HEK293T (cell line): ENCODE measurements at regions not wholly inside any gene's neighbourhood (a gene's known extent, or its start where the extent isn't known, plus 50 kb on each side); places are given as distances from the start of the nearest gene placed in this dataset.

Experiments
- CTCF ChIA-PET: fragments of 350-600 bp; formaldehyde crosslinking; extraction: SDS; loops from one replicate; lab custom pipeline; 2021; ENCODE audit warnings: antibody characterized with exemption, inconsistent platforms; lab: Yijun Ruan, JAX
- POLR2A ChIA-PET: fragments of 350-600 bp; formaldehyde crosslinking; extraction: SDS; loops from one replicate; lab custom pipeline; 2020; ENCODE audit warnings: antibody characterized with exemption, inconsistent platforms; lab: Yijun Ruan, JAX
- DNase-seq: peaks from one replicate; pipeline ENCODE4 v3.0.0; 2012; ENCODE audit warnings: mixed read lengths; ENCODE audit errors: extremely low spot score
- ARNT ChIP-seq: fragments of 450-650 bp; IDR thresholded peaks from 2 replicates; pipeline ENCODE4 v1.6.1; 2017; ENCODE audit warnings: mild to moderate bottlenecking
- BHLHE40 ChIP-seq: fragments of 450-650 bp; IDR thresholded peaks from 2 replicates; pipeline ENCODE4 v1.6.1; 2016; ENCODE audit warnings: mild to moderate bottlenecking, moderate library complexity, borderline replicate concordance
- CTBP1 ChIP-seq: fragments of 450-650 bp; IDR thresholded peaks from 2 replicates; pipeline ENCODE4 v1.6.1; 2016; ENCODE audit warnings: borderline replicate concordance
- ELF4 ChIP-seq: fragments of 450-650 bp; IDR thresholded peaks from 2 replicates; pipeline ENCODE4 v1.6.1; 2017; ENCODE audit warnings: antibody characterized with exemption
- FOXA1 ChIP-seq: fragments of 450-650 bp; IDR thresholded peaks from 2 replicates; pipeline ENCODE4 v1.6.1; 2016; ENCODE audit warnings: mild to moderate bottlenecking
- FOXK2 ChIP-seq: fragments of 450-650 bp; IDR thresholded peaks from 2 replicates; pipeline ENCODE4 v1.6.1; 2016; ENCODE audit warnings: mild to moderate bottlenecking
- FOXM1 ChIP-seq: fragments of 450-650 bp; IDR thresholded peaks from 2 replicates; pipeline ENCODE4 v1.6.1; 2017; ENCODE audit warnings: mild to moderate bottlenecking, borderline replicate concordance
- HDGF ChIP-seq: fragments of 450-650 bp; IDR thresholded peaks from 2 replicates; pipeline ENCODE4 v1.6.1; 2017; ENCODE audit warnings: antibody characterized with exemption, borderline replicate concordance
- L3MBTL2 ChIP-seq: fragments of 450-650 bp; conservative IDR thresholded peaks from 2 replicates; pipeline ENCODE4 v1.6.1; 2016; ENCODE audit warnings: mild to moderate bottlenecking
- LEF1 ChIP-seq: fragments of 450-650 bp; IDR thresholded peaks from 2 replicates; pipeline ENCODE4 v1.6.1; 2017; ENCODE audit warnings: mild to moderate bottlenecking, borderline replicate concordance
- NFRKB ChIP-seq: fragments of 450-650 bp; IDR thresholded peaks from 2 replicates; pipeline ENCODE4 v1.6.1; 2016; ENCODE audit warnings: mild to moderate bottlenecking, moderate library complexity
- SP1 ChIP-seq: fragments of 450-650 bp; IDR thresholded peaks from 2 replicates; pipeline ENCODE4 v1.6.1; 2017
- SUZ12 ChIP-seq: fragments of 450-650 bp; IDR thresholded peaks from 2 replicates; pipeline ENCODE4 v1.6.1; 2016; ENCODE audit warnings: mild to moderate bottlenecking
- TARDBP ChIP-seq: fragments of 450-650 bp; IDR thresholded peaks from 2 replicates; pipeline ENCODE4 v1.6.1; 2016
- ZNF384 ChIP-seq: fragments of 450-650 bp; IDR thresholded peaks from 2 replicates; pipeline ENCODE4 v1.6.1; 2016
- TF ChIP-seq, protein P1 (sequence below): fragments of 450-650 bp; IDR thresholded peaks from 2 replicates; pipeline ENCODE4 v1.6.1; 2016

- ChIA-PET POLR2A (no interaction called here), CTCF (no interaction called here)
- no peak for DNase-seq
- TF ChIP-seq, protein P1, sequence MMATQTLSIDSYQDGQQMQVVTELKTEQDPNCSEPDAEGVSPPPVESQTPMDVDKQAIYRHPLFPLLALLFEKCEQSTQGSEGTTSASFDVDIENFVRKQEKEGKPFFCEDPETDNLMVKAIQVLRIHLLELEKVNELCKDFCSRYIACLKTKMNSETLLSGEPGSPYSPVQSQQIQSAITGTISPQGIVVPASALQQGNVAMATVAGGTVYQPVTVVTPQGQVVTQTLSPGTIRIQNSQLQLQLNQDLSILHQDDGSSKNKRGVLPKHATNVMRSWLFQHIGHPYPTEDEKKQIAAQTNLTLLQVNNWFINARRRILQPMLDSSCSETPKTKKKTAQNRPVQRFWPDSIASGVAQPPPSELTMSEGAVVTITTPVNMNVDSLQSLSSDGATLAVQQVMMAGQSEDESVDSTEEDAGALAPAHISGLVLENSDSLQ: no peak
- TF ChIP-seq SUZ12 (no peak), HDGF (no peak)
Observed at GRCh38 chr7:68642727-68643126, 955.5 kb upstream of the AUTS2 start.

- no peak for DNase-seq
- TF ChIP-seq, protein P1: no peak
- TF ChIP-seq NFRKB (no peak), ARNT (no peak), ELF4 (no peak), HDGF (no peak), SUZ12 (no peak), L3MBTL2 (no peak), CTBP1 (no peak), FOXA1 (no peak), TARDBP (no peak), BHLHE40 (no peak), SP1 (no peak), LEF1 (no peak), FOXK2 (no peak), ZNF384 (no peak), FOXM1 (no peak)
- CTCF ChIA-PET: no interaction called here
- POLR2A ChIA-PET: no interaction called here
Observed at GRCh38 chr7:68663392-68663791, 934.9 kb upstream of the AUTS2 start.

GRCh38 chr7:68671046-68671445 is 927.2 kb upstream of the AUTS2 start:
- DNase-seq: no peak
- TF ChIP-seq ARNT: no peak
- TF ChIP-seq ZNF384: no peak
- TF ChIP-seq SUZ12: no peak
- TF ChIP-seq FOXA1: no peak
- TF ChIP-seq FOXK2: no peak
- TF ChIP-seq LEF1: no peak
- TF ChIP-seq BHLHE40: no peak
- no peak for TF ChIP-seq CTBP1
- no peak for TF ChIP-seq HDGF
- TF ChIP-seq FOXM1: no peak
- no peak for TF ChIP-seq NFRKB
- no peak for TF ChIP-seq L3MBTL2
- ChIA-PET POLR2A (no interaction called here), CTCF (no interaction called here)

- POLR2A ChIA-PET: no interaction called here
- DNase-seq: no peak
- CTCF ChIA-PET: no interaction called here
- TF ChIP-seq CTBP1 (no peak), SP1 (no peak), ARNT (no peak), BHLHE40 (no peak), SUZ12 (no peak), NFRKB (no peak), FOXK2 (no peak), L3MBTL2 (no peak), FOXA1 (no peak), LEF1 (no peak)
- TF ChIP-seq, protein P1: no peak
Observed at GRCh38 chr7:68671671-68672070, 926.6 kb upstream of the AUTS2 start.

GRCh38 chr7:68674826-68675225 is 923.4 kb upstream of the AUTS2 start:
- ChIA-PET POLR2A (no interaction called here), CTCF (no interaction called here)
- TF ChIP-seq ZNF384: no peak
- no peak for TF ChIP-seq LEF1
- no peak for TF ChIP-seq FOXM1
- no peak for TF ChIP-seq BHLHE40
- no peak for TF ChIP-seq NFRKB
- TF ChIP-seq ARNT: no peak
- no peak for TF ChIP-seq TARDBP
- TF ChIP-seq FOXK2: no peak
- TF ChIP-seq ELF4: no peak
- TF ChIP-seq HDGF: no peak
- no peak for TF ChIP-seq SP1
- TF ChIP-seq, protein P1: no peak
- no peak for TF ChIP-seq CTBP1
- TF ChIP-seq FOXA1: no peak
- no peak for TF ChIP-seq SUZ12
- TF ChIP-seq L3MBTL2: no peak
- DNase-seq: no peak

DNA sequence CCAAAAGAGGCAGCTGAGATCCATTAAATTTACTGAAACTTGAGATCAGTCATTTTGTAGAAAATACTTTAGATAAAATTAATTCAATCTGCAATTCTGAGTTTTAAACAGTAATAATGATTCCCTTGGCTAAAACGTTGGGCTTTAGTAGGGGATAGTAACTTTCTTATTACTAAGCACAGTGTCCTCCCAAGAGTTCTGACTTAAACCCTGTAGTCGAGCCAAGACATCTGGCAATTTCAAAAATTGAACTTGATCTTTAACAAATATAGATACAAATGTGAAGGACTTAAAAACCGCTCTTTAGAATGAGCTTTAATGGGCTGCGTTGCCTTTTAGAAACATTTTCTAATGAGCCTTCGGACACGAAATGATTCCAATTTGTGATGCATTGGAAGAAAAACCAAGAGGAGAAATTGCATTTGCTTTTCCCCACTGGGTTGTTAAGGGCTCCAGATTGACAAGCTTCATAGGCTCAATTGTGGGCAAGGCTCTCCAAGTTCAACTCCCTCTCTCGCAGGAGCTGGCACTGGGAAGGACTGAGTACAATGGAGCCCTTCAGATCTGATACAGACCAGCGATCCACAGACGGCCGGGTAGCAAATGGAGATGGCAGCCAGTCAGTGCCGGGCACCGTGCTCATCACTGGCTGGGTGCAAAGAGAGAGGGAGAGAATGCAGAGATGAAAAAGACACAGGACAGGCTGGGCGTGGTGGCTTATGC is 921.3 kb upstream of the AUTS2 start:
- TF ChIP-seq L3MBTL2 (no peak), NFRKB (no peak)
- TF ChIP-seq, protein P1: no peak
- POLR2A ChIA-PET: no interaction called here
- DNase-seq: no peak
- CTCF ChIA-PET: no interaction called here
